Mammary epithelial cell (primary cell): ENCODE measurements at regions not wholly inside any gene's neighbourhood (a gene's known extent, or its start where the extent isn't known, plus 50 kb on each side); places are given as distances from the start of the nearest gene placed in this dataset.

Source experiments
- CTCF ChIP-seq, 2 donors: IDR thresholded peaks in 1 of 2; conservative IDR thresholded peaks in 1 of 2; 2 replicates each; pipeline ENCODE4 v1.5.1; 2011 to 2012; ENCODE audit warnings: inconsistent platforms in 2 of 2, low read length in 2 of 2, mild to moderate bottlenecking in 2 of 2, control low read depth in 1 of 2, low read depth in 1 of 2; ENCODE audit not compliant: insufficient read depth in 1 of 2; ENCODE audit errors: extremely low read depth in 1 of 2
- EZH2 ChIP-seq: IDR thresholded peaks from 2 replicates; pipeline ENCODE4 v1.6.1; 2012; ENCODE audit warnings: low read length, inconsistent platforms, borderline replicate concordance

- TF ChIP-seq EZH2 (no peak), CTCF (conservative IDR thresholded peaks at IDR 0.05 in 1 of 2, IDR thresholded peaks at IDR 0.05 in 1 of 2; ENCODE audit: extremely low read depth in 1 of 2, insufficient read depth in 1 of 2, low read depth in 1 of 2, low read length in 2 of 2) (no peak)
Observed at GRCh38 chr10:3414667-3415023, 242.1 kb upstream of the PITRM1 start.
